Stomach (tissue), 8 donors: ENCODE measurements at regions not wholly inside any gene's neighbourhood (a gene's known extent, or its start where the extent isn't known, plus 50 kb on each side); places are given as distances from the start of the nearest gene placed in this dataset.

Source experiments
- DNase-seq, 2 donors: peaks; one replicate each; pipeline versions ENCODE4 v3.0.0 to v3.0.0-alpha.2; 2013 to 2019
- H3K27ac ChIP-seq, 5 donors: fragments of 200-600 bp in 4 of 5; sonication (generic) in 4 of 5; one replicate each; pipeline ENCODE4 v1.5.1; 2013 to 2019; ENCODE audit warnings: mild to moderate bottlenecking in 1 of 5, moderate library complexity in 1 of 5
- H3K27me3 ChIP-seq, 3 donors: fragments of 200-600 bp; sonication (generic); one replicate each; pipeline ENCODE4 v1.5.1; 2017 to 2019; ENCODE audit warnings: mixed run types in 1 of 3
- H3K36me3 ChIP-seq, 4 donors: fragments of 200-600 bp; sonication (generic); 1 replicate in 3 of 4; 2 replicates in 1 of 4; pipeline ENCODE4 v1.5.1; 2016 to 2019
- H3K4me1 ChIP-seq, 4 donors: fragments of 200-600 bp; sonication (generic); one replicate each; pipeline ENCODE4 v1.5.1; 2016 to 2019
- H3K4me3 ChIP-seq, 4 donors: fragments of 200-600 bp; sonication (generic) in 3 of 4; one replicate each; pipeline ENCODE4 v1.5.1; 2016 to 2019; ENCODE audit warnings: mild to moderate bottlenecking in 1 of 4
- H3K9me3 ChIP-seq, 4 donors: fragments of 200-600 bp; sonication (generic); one replicate each; pipeline ENCODE4 v1.5.1; 2016 to 2019
- CTCF ChIP-seq, 7 experiments: fragments of 450-650 bp in 4 of 7; fragments of 200-600 bp in 3 of 7; sonication (generic) in 3 of 7; IDR thresholded peaks; one replicate each; pipeline ENCODE4 v1.5.1; 2016 to 2019; ENCODE audit warnings: antibody characterized with exemption in 7 of 7, control low read depth in 2 of 7, mild to moderate bottlenecking in 1 of 7
- EP300 ChIP-seq: sonication (generic); formaldehyde crosslinking; IDR thresholded peaks from one replicate; pipeline ENCODE4 v1.6.1; 2017; ENCODE audit warnings: antibody characterized with exemption
- POLR2A ChIP-seq, 4 donors: fragments of 450-650 bp; IDR thresholded peaks; one replicate each; pipeline ENCODE4 v1.6.1; 2016; ENCODE audit warnings: antibody characterized with exemption in 4 of 4, control low read depth in 2 of 4, mild to moderate bottlenecking in 1 of 4, moderate library complexity in 1 of 4
- POLR2AphosphoS5 ChIP-seq, 3 donors: sonication (generic); formaldehyde crosslinking; IDR thresholded peaks; one replicate each; pipeline ENCODE4 v1.6.1; 2016; ENCODE audit warnings: antibody characterized with exemption in 3 of 3
- WGBS, 5 donors: extraction: QIAGEN DNeasy Blood & Tissue Kit in 3 of 5; methylation state at CpG; one replicate each; pipeline versions ENCODE4 v1.1.5 to v1.1.7; 2013 to 2018; 5-methylcytosine and 5-hydroxymethylcytosine counted together
- intact Hi-C: fragments of 100-400 bp; cut with DNase I; formaldehyde crosslinking; loops from one replicate; pipeline ENCODE4 v1.15.1; 2023; ENCODE audit warnings: low total_unique reads
- donor health status: healthy with polysubstance abuse.
- donor health status: Bipolar disorder and iron deficiency.
- donor health status: healthy.

DNA sequence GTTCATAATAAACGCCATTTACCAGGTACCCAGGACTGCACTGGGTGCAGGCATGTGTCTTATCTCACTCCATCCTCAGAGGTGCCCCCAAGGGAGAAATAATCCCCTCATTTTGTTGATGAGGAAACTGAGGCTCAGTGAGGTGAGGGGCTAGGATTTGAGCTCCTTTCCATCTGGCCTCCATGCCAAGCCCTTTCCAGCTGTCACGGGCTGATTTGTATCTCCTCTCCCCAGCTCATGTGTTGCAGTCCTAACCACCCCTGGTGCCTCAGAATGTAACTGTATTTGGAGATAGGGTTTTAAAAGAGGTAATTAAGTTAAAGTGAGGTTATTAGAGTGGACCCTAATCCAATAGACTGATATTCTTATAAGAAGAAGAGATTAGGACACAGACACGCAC, 137.3 kb downstream of the MYCN start:
- no peaks in the 10 kb centered on the region for H3K9me3 ChIP-seq
- no peak overlapping the region for H3K4me3 ChIP-seq
- no peaks in the 10 kb centered on the region for H3K36me3 ChIP-seq
- 72 to 89% (median 84%) methylated on average over 3 of the region's 3 CpGs for WGBS, 5 donors
- DNase-seq, result no peak
- TF ChIP-seq POLR2A (IDR thresholded peaks at IDR 0.05) (no peak), POLR2AphosphoS5 (IDR thresholded peaks at IDR 0.05) (no peak), CTCF (IDR thresholded peaks at IDR 0.05) (no peak), EP300 (no peak)
- intact Hi-C loops, result no loop called here
- H3K4me1 ChIP-seq, result peaks cover 0 to 7% (median 0%) of the 10 kb centered on the region in 4 donors
- no peak overlapping the region for H3K27ac ChIP-seq
- H3K27me3 ChIP-seq, result peaks cover 0 to 3% (median 0%) of the 10 kb centered on the region in 3 donors

DNA sequence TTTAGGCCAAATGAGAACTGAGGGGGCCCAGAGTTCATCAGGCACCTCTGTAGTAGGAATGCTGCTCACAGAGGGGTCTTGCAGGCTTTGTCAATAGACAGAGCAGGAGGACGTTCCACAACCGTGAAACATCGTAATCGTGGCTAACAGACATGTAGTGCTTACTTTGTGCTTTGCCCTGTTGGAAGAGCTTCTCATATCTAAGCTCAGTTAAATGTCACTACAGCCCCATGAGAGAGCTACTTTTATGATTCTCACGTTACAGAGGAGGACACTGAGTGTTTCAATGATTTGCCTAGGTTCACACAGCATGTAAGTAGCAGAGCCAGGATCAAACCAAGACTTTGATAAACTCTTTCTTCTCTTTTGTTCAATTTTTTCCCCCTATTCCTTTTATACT, 136.6 kb downstream of the MYCN start:
- no peaks in the 10 kb centered on the region for H3K27me3 ChIP-seq
- no peak for DNase-seq
- no peaks in the 10 kb centered on the region for H3K9me3 ChIP-seq
- H3K27ac ChIP-seq, result no peak overlapping the region
- WGBS, 5 donors, result 88 to 95% (median 95%) methylated on average over 5 of the region's 5 CpGs
- TF ChIP-seq POLR2A (IDR thresholded peaks at IDR 0.05) (no peak), CTCF (IDR thresholded peaks at IDR 0.05) (no peak), POLR2AphosphoS5 (IDR thresholded peaks at IDR 0.05) (no peak), EP300 (no peak)
- intact Hi-C loops, result no loop called here
- H3K4me3 ChIP-seq, result no peak overlapping the region
- H3K36me3 ChIP-seq, result no peaks in the 10 kb centered on the region
- peaks cover 0 to 7% (median 0%) of the 10 kb centered on the region in 4 donors for H3K4me1 ChIP-seq

GRCh38 chr2:16075045-16076012, 135.0 kb downstream of the MYCN start:
- TF ChIP-seq POLR2AphosphoS5 (IDR thresholded peaks at IDR 0.05), result no peak
- no peak for TF ChIP-seq CTCF (IDR thresholded peaks at IDR 0.05)
- TF ChIP-seq POLR2A (IDR thresholded peaks at IDR 0.05), result no peak
- no peak for TF ChIP-seq EP300
- peaks cover 0 to 10% (median 5%) of the 10 kb centered on the region in 4 donors for H3K4me1 ChIP-seq
- H3K36me3 ChIP-seq, result no peaks in the 10 kb centered on the region
- no peak overlapping the region for H3K4me3 ChIP-seq
- no peaks in the 10 kb centered on the region for H3K9me3 ChIP-seq
- H3K27ac ChIP-seq, result no peak overlapping the region
- intact Hi-C loops, result no loop called here
- no peaks in the 10 kb centered on the region for H3K27me3 ChIP-seq
- DNase-seq, result no peak
- 78 to 86% (median 80%) methylated on average over 9 of the region's 9 CpGs for WGBS, 5 donors

DNA sequence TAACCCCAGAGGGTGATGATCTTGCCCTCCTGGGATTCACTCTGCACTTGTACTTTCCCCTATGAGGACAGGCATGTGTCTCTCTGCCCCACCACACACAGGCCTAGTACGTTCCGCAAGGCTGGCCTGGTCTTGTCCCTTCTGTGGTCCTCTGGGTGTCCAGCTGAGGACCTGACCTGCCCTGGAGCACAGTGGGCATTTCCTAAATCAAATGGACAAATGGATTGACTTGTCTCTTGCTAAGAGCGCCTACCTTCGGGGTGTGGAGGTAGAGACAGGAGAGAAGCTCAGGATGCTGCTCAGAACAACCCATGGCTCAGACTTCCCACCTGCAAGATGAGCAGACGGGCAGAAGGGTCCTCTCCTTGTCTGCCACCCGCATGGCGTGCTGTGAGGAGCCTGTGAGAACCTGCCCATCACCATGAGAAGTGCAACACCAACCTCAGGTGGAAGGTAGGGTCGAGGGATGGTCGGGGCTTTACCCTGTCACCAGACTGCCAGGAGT, 133.6 kb downstream of the MYCN start:
- TF ChIP-seq POLR2A (IDR thresholded peaks at IDR 0.05), result no peak
- no peak for TF ChIP-seq POLR2AphosphoS5 (IDR thresholded peaks at IDR 0.05)
- TF ChIP-seq EP300, result no peak
- no peak for TF ChIP-seq CTCF (IDR thresholded peaks at IDR 0.05)
- Histone ChIP-seq H3K27me3 (no peaks in the 10 kb centered on the region), H3K4me3 (no peak overlapping the region), H3K4me1 (peaks cover 0 to 18% (median 14%) of the 10 kb centered on the region in 4 donors), H3K9me3 (no peaks in the 10 kb centered on the region), H3K27ac (no peak overlapping the region), H3K36me3 (no peaks in the 10 kb centered on the region)
- no peak for DNase-seq
- intact Hi-C loops, result no loop called here
- 90 to 99% (median 94%) methylated on average over 9 of the region's 9 CpGs for WGBS, 5 donors
